Endothelial cell of umbilical vein (primary cell): ENCODE measurements at regions not wholly inside any gene's neighbourhood (a gene's known extent, or its start where the extent isn't known, plus 50 kb on each side); places are given as distances from the start of the nearest gene placed in this dataset.

Experiments used
- BruUV-seq: library from RNA; stranded (reverse); fragments of 400-500 nt; replicated peaks from 2 replicates; lab custom pipeline; 2021; lab: Mats Ljungman, UMichigan
- CTCF ChIA-PET: fragments of 300-600, 350-600 bp; sonication (Branson Sonifier 250); formaldehyde crosslinking; loops from one replicate; lab custom pipeline; 2021; ENCODE audit warnings: antibody characterized with exemption, inconsistent platforms; lab: Charles Lee
- POLR2A ChIA-PET: fragments of 300-600, 350-600 bp; sonication (Branson Sonifier 250); formaldehyde crosslinking; loops from one replicate; lab custom pipeline; 2021; ENCODE audit warnings: antibody characterized with exemption, inconsistent platforms; lab: Charles Lee
- DNase-seq: peaks from one replicate; pipeline ENCODE4 v3.0.0-alpha.2; 2011; ENCODE audit warnings: low read depth, low spot score
- FAIRE-seq: peaks from 2 replicates; lab custom pipeline; 2011; peaks lifted over from hg19 to GRCh38; lab: Jason Lieb, UNC
- H2AFZ ChIP-seq: 2 replicates; pipeline ENCODE4 v1.6.0; 2012; ENCODE audit warnings: low read depth, low read length, control low read depth, inconsistent platforms
- H3K27ac ChIP-seq: 2 replicates; pipeline ENCODE4 v1.5.1; 2011; ENCODE audit warnings: low read depth, mild to moderate bottlenecking, control low read depth, low read length, moderate library complexity; ENCODE audit not compliant: insufficient read depth
- H3K27me3 ChIP-seq, 2 experiments: 2 replicates each; pipeline versions ENCODE4 v1.6.0 to v1.6.1; 2011; ENCODE audit warnings: low read length in 2 of 2, mixed read lengths in 1 of 2; ENCODE audit not compliant: control insufficient read depth in 2 of 2, insufficient read depth in 2 of 2
- H3K36me3 ChIP-seq, 2 experiments: 2 replicates in 1 of 2; 3 replicates in 1 of 2; pipeline ENCODE4 v1.5.1; 2011; ENCODE audit warnings: low read length in 2 of 2, mild to moderate bottlenecking in 1 of 2, moderate library complexity in 1 of 2; ENCODE audit not compliant: control insufficient read depth in 2 of 2, insufficient read depth in 2 of 2; ENCODE audit errors: extremely low read depth in 1 of 2
- H3K4me1 ChIP-seq: 3 replicates; pipeline ENCODE4 v1.5.1; 2011; ENCODE audit warnings: mild to moderate bottlenecking, low read length; ENCODE audit not compliant: control insufficient read depth, insufficient read depth; ENCODE audit errors: extremely low read depth
- H3K4me2 ChIP-seq: 2 replicates; pipeline ENCODE4 v1.6.1; 2011; ENCODE audit warnings: low read length, control low read depth, mixed read lengths; ENCODE audit not compliant: insufficient read depth
- H3K4me3 ChIP-seq, 3 experiments: fragments of 200-600 bp in 1 of 3; sonication (generic), shearing (Covaris generic) in 1 of 3; replicated peaks in 1 of 3; 2 replicates each; pipeline ENCODE4 v1.5.1; 2011 to 2016; ENCODE audit warnings: control low read depth in 3 of 3, low read length in 3 of 3, mild to moderate bottlenecking in 2 of 3, inconsistent platforms in 1 of 3, low read depth in 1 of 3, moderate library complexity in 1 of 3; ENCODE audit not compliant: insufficient read depth in 1 of 3
- H3K79me2 ChIP-seq: 2 replicates; pipeline ENCODE4 v1.6.0; 2012; ENCODE audit warnings: low read length, inconsistent platforms; ENCODE audit not compliant: control insufficient read depth, insufficient read depth
- H3K9ac ChIP-seq: replicated peaks from 2 replicates; pipeline ENCODE3; 2011; ENCODE audit warnings: low read length, control low read depth; ENCODE audit not compliant: insufficient read depth; ENCODE audit errors: extremely low read depth
- H3K9me1 ChIP-seq: replicated peaks from 3 replicates; pipeline ENCODE4 v1.6.0; 2011; ENCODE audit warnings: mild to moderate bottlenecking, low read length; ENCODE audit not compliant: control insufficient read depth, insufficient read depth; ENCODE audit errors: extremely low read depth
- H3K9me3 ChIP-seq: replicated peaks from 2 replicates; pipeline ENCODE4 v1.5.1; 2012; ENCODE audit warnings: low read length, inconsistent platforms; ENCODE audit not compliant: control insufficient read depth, insufficient read depth
- H4K20me1 ChIP-seq: replicated peaks from 2 replicates; pipeline ENCODE3; 2011; ENCODE audit warnings: mild to moderate bottlenecking, low read length; ENCODE audit not compliant: control insufficient read depth, insufficient read depth; ENCODE audit errors: extremely low read depth
- EZH2 ChIP-seq: IDR thresholded peaks from 2 replicates; pipeline ENCODE4 v1.6.1; 2012; ENCODE audit warnings: borderline replicate concordance, low read depth, mild to moderate bottlenecking, moderate library complexity, low read length, inconsistent platforms; ENCODE audit not compliant: severe bottlenecking
- FOS ChIP-seq: IDR thresholded peaks from 2 replicates; pipeline ENCODE4 v1.6.1; 2011; ENCODE audit warnings: mild to moderate bottlenecking, low read length, moderate library complexity, borderline replicate concordance; ENCODE audit not compliant: insufficient read depth
- GATA2 ChIP-seq: IDR thresholded peaks from 2 replicates; pipeline ENCODE4 v1.7.0; 2011; ENCODE audit warnings: low read depth, mild to moderate bottlenecking, moderate library complexity, mixed read lengths, low read length; ENCODE audit not compliant: insufficient read length, insufficient read depth
- JUN ChIP-seq: IDR thresholded peaks from 2 replicates; pipeline ENCODE4 v1.6.1; 2011; ENCODE audit warnings: borderline replicate concordance, low read depth; ENCODE audit not compliant: insufficient read length, insufficient read depth
- MYC ChIP-seq: IDR thresholded peaks from one replicate; pipeline ENCODE4 v1.6.1; 2011; ENCODE audit warnings: mild to moderate bottlenecking, low read depth, low read length
- POLR2A ChIP-seq: IDR thresholded peaks from 2 replicates; pipeline ENCODE4 v1.6.1; 2012; ENCODE audit warnings: low read depth, mild to moderate bottlenecking, control low read depth, low read length
- POLR2AphosphoS5 ChIP-seq: IDR thresholded peaks from 2 replicates; pipeline ENCODE4 v1.6.1; 2012; ENCODE audit warnings: low read depth, mild to moderate bottlenecking, control low read depth, low read length, moderate library complexity; ENCODE audit not compliant: insufficient read depth
- dilution Hi-C: fragments of 300-500 bp; cut with MboI; formaldehyde crosslinking; loops from one replicate; pipeline ENCODE4 v1.15.0; 2019; ENCODE audit warnings: low sequenced_read_pairs; ENCODE audit not compliant: extremely low pct_ligation_motif_present
- intact Hi-C: fragments of 100-400 bp; cut with micrococcal nuclease; formaldehyde crosslinking; loops from one replicate; pipeline ENCODE4 v1.10.0; 2022
- TF ChIP-seq, protein P1 (sequence below): IDR thresholded peaks from 2 replicates; pipeline ENCODE4 v1.6.1; 2011; ENCODE audit not compliant: insufficient read depth, insufficient read length
- TF ChIP-seq, protein P2 (sequence below), 2 donors: IDR thresholded peaks; 1 replicate in 1 of 2; 2 replicates in 1 of 2; pipeline ENCODE4 v1.5.1; 2011; ENCODE audit warnings: low read length in 2 of 2, mild to moderate bottlenecking in 2 of 2, moderate library complexity in 2 of 2, control low read depth in 1 of 2, inconsistent platforms in 1 of 2, low read depth in 1 of 2; ENCODE audit not compliant: insufficient read depth in 1 of 2; ENCODE audit errors: extremely low read depth in 1 of 2

DNA sequence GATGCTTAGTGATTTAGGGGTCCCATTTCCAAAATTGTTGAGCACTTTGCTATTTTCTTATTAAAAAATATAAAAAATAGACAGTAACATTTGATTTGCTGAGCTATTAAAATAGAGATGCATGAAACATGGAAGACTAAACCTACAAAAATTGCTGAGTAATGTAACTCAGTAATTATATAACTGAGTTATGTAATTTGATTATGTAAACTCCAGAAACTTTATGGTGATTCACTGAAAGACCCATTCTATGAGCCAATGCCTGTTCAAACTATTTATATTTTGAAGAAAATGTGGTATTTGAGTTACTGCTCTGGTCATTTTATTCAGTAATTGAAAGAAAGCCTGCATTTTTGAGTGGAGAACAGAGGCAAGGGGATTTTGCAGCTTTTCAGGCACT, 1221.5 kb upstream of the ALCAM start:
- Histone ChIP-seq H3K79me2 (no peaks in the 10 kb centered on the region), H3K4me1 (no peaks in the 10 kb centered on the region), H3K9ac (no peak overlapping the region), H3K4me2 (no peak overlapping the region), H3K9me1 (no peaks in the 10 kb centered on the region), H3K36me3 (no peaks in the 10 kb centered on the region), H3K27ac (no peak overlapping the region), H3K4me3 (no peak overlapping the region), H2AFZ (no peak overlapping the region), H3K9me3 (no peaks in the 10 kb centered on the region), H3K27me3 (no peaks in the 10 kb centered on the region), H4K20me1 (no peaks in the 10 kb centered on the region)
- dilution Hi-C loops (no loop called here), intact Hi-C loops (no loop called here)
- CTCF ChIA-PET: no interaction called here
- no TSS peak for BruUV-seq
- POLR2A ChIA-PET: no interaction called here
- TF ChIP-seq POLR2AphosphoS5: no peak
- TF ChIP-seq GATA2: no peak
- TF ChIP-seq, protein P1, sequence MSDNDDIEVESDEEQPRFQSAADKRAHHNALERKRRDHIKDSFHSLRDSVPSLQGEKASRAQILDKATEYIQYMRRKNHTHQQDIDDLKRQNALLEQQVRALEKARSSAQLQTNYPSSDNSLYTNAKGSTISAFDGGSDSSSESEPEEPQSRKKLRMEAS: no peak
- TF ChIP-seq EZH2: no peak
- TF ChIP-seq, protein P2, sequence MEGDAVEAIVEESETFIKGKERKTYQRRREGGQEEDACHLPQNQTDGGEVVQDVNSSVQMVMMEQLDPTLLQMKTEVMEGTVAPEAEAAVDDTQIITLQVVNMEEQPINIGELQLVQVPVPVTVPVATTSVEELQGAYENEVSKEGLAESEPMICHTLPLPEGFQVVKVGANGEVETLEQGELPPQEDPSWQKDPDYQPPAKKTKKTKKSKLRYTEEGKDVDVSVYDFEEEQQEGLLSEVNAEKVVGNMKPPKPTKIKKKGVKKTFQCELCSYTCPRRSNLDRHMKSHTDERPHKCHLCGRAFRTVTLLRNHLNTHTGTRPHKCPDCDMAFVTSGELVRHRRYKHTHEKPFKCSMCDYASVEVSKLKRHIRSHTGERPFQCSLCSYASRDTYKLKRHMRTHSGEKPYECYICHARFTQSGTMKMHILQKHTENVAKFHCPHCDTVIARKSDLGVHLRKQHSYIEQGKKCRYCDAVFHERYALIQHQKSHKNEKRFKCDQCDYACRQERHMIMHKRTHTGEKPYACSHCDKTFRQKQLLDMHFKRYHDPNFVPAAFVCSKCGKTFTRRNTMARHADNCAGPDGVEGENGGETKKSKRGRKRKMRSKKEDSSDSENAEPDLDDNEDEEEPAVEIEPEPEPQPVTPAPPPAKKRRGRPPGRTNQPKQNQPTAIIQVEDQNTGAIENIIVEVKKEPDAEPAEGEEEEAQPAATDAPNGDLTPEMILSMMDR (IDR thresholded peaks at IDR 0.05; ENCODE audit: extremely low read depth in 1 of 2, insufficient read depth in 1 of 2, low read depth in 1 of 2, low read length in 2 of 2): no peak
- no peak for TF ChIP-seq JUN
- TF ChIP-seq MYC: no peak
- no peak for TF ChIP-seq POLR2A
- TF ChIP-seq FOS: no peak
- FAIRE-seq (no peak), DNase-seq (no peak)
